A673 (cell line): ENCODE measurements at regions not wholly inside any gene's neighbourhood (a gene's known extent, or its start where the extent isn't known, plus 50 kb on each side); places are given as distances from the start of the nearest gene placed in this dataset.

Experiments
- CTCF ChIP-seq: fragments of 300-800, 200-600 bp; sonication (generic); conservative IDR thresholded peaks from 2 replicates; pipeline ENCODE4 v1.5.1; 2017; ENCODE audit warnings: low read depth, mild to moderate bottlenecking, antibody characterized with exemption, low read length, moderate library complexity, mixed read lengths
- EZH2 ChIP-seq: fragments of 200-600 bp; sonication (generic); IDR thresholded peaks from 2 replicates; pipeline ENCODE4 v1.6.1; 2017; ENCODE audit warnings: borderline replicate concordance, low read depth, mild to moderate bottlenecking, mixed read lengths, antibody characterized with exemption, low read length; ENCODE audit not compliant: poor library complexity, severe bottlenecking

- TF ChIP-seq CTCF (no peak), EZH2 (no peak)
Observed at GRCh38 chr18:26740396-26740795, 125.1 kb downstream of the AQP4 start.
